Stomach (tissue), 8 donors: ENCODE measurements at regions not wholly inside any gene's neighbourhood (a gene's known extent, or its start where the extent isn't known, plus 50 kb on each side); places are given as distances from the start of the nearest gene placed in this dataset.

Source experiments
- DNase-seq, 2 donors: peaks; one replicate each; pipeline versions ENCODE4 v3.0.0 to v3.0.0-alpha.2; 2013 to 2019
- H3K27ac ChIP-seq, 5 donors: fragments of 200-600 bp in 4 of 5; sonication (generic) in 4 of 5; one replicate each; pipeline ENCODE4 v1.5.1; 2013 to 2019; ENCODE audit warnings: mild to moderate bottlenecking in 1 of 5, moderate library complexity in 1 of 5
- H3K27me3 ChIP-seq, 3 donors: fragments of 200-600 bp; sonication (generic); one replicate each; pipeline ENCODE4 v1.5.1; 2017 to 2019; ENCODE audit warnings: mixed run types in 1 of 3
- H3K36me3 ChIP-seq, 4 donors: fragments of 200-600 bp; sonication (generic); 1 replicate in 3 of 4; 2 replicates in 1 of 4; pipeline ENCODE4 v1.5.1; 2016 to 2019
- H3K4me1 ChIP-seq, 4 donors: fragments of 200-600 bp; sonication (generic); one replicate each; pipeline ENCODE4 v1.5.1; 2016 to 2019
- H3K4me3 ChIP-seq, 4 donors: fragments of 200-600 bp; sonication (generic) in 3 of 4; one replicate each; pipeline ENCODE4 v1.5.1; 2016 to 2019; ENCODE audit warnings: mild to moderate bottlenecking in 1 of 4
- H3K9me3 ChIP-seq, 4 donors: fragments of 200-600 bp; sonication (generic); one replicate each; pipeline ENCODE4 v1.5.1; 2016 to 2019
- CTCF ChIP-seq, 7 experiments: fragments of 450-650 bp in 4 of 7; fragments of 200-600 bp in 3 of 7; sonication (generic) in 3 of 7; IDR thresholded peaks; one replicate each; pipeline ENCODE4 v1.5.1; 2016 to 2019; ENCODE audit warnings: antibody characterized with exemption in 7 of 7, control low read depth in 2 of 7, mild to moderate bottlenecking in 1 of 7
- EP300 ChIP-seq: sonication (generic); formaldehyde crosslinking; IDR thresholded peaks from one replicate; pipeline ENCODE4 v1.6.1; 2017; ENCODE audit warnings: antibody characterized with exemption
- POLR2A ChIP-seq, 4 donors: fragments of 450-650 bp; IDR thresholded peaks; one replicate each; pipeline ENCODE4 v1.6.1; 2016; ENCODE audit warnings: antibody characterized with exemption in 4 of 4, control low read depth in 2 of 4, mild to moderate bottlenecking in 1 of 4, moderate library complexity in 1 of 4
- POLR2AphosphoS5 ChIP-seq, 3 donors: sonication (generic); formaldehyde crosslinking; IDR thresholded peaks; one replicate each; pipeline ENCODE4 v1.6.1; 2016; ENCODE audit warnings: antibody characterized with exemption in 3 of 3
- WGBS, 5 donors: extraction: QIAGEN DNeasy Blood & Tissue Kit in 3 of 5; methylation state at CpG; one replicate each; pipeline versions ENCODE4 v1.1.5 to v1.1.7; 2013 to 2018; 5-methylcytosine and 5-hydroxymethylcytosine counted together
- intact Hi-C: fragments of 100-400 bp; cut with DNase I; formaldehyde crosslinking; loops from one replicate; pipeline ENCODE4 v1.15.1; 2023; ENCODE audit warnings: low total_unique reads
- donor health status: healthy with polysubstance abuse.
- donor health status: Bipolar disorder and iron deficiency.
- donor health status: healthy.

- 70 to 82% (median 73%) methylated on average over 3 of the region's 3 CpGs for WGBS, 5 donors
- peaks cover 0 to 6% (median 0%) of the 10 kb centered on the region in 3 donors for H3K27me3 ChIP-seq
- no peaks in the 10 kb centered on the region for H3K36me3 ChIP-seq
- no peak overlapping the region for H3K4me3 ChIP-seq
- no peak for TF ChIP-seq CTCF (IDR thresholded peaks at IDR 0.05)
- no peak for TF ChIP-seq POLR2A (IDR thresholded peaks at IDR 0.05)
- TF ChIP-seq POLR2AphosphoS5 (IDR thresholded peaks at IDR 0.05): no peak
- H3K27ac ChIP-seq: no peak overlapping the region
- DNase-seq: no peak
- intact Hi-C loops: no loop called here
- H3K9me3 ChIP-seq: no peaks in the 10 kb centered on the region
- no peaks in the 10 kb centered on the region for H3K4me1 ChIP-seq
These were observed 59.0 kb upstream of the CRY1 start for GRCh38 chr12:107152315-107152714.

DNA sequence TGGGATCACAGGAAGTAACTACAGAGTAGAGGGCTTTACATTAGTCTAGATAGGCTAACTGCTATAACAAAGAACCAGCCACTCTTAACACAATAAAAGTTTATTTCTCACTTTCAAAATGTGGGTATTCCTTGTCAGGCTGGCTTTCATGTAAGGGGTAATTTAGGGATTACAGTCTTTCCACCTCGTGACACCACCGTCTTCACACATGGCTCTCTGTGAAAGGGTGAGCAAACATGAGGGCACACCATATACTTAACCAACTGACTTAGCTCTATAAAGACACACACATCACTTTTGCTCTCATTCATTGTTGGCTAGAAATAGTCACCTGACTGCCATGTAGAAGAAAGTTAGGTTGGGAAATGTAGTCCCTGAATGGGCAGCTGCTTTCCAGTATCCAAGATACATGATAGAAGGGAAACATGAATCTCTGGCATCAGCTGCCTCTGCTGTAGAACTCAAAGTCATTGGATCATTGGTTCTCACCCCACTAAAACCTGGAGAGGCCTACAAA is 66.1 kb upstream of the CRY1 start:
- intact Hi-C loops: no loop called here
- no peaks in the 10 kb centered on the region for H3K4me1 ChIP-seq
- no peak overlapping the region for H3K27ac ChIP-seq
- H3K9me3 ChIP-seq: no peaks in the 10 kb centered on the region
- H3K36me3 ChIP-seq: no peaks in the 10 kb centered on the region
- TF ChIP-seq CTCF (IDR thresholded peaks at IDR 0.05): no peak
- no peak for TF ChIP-seq EP300
- no peak for DNase-seq
- peaks cover 0 to 10% (median 0%) of the 10 kb centered on the region in 3 donors for H3K27me3 ChIP-seq
- 86 to 94% (median 89%) methylated on average over 2 of the region's 2 CpGs for WGBS, 5 donors
- H3K4me3 ChIP-seq: no peak overlapping the region

DNA sequence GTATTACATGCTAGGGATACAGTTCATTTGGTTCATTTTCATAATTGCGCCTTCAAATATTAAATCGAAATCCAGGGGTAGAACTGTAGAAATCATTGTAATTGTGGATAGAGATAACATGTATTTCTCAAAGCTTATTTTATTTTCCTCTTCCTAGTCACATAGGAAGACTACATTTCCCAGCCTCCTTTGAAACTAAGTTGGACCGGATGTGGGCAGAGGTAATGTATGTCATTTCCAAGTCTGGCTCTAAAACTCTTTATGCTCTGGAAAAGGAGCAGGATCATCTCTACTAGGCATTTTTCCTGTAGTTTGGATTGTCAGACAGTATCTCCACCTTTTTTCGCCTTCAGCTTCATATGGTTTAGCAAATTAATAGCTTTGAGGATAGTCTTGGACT is 70.1 kb upstream of the CRY1 start:
- Histone ChIP-seq H3K27ac (no peak overlapping the region), H3K4me1 (no peaks in the 10 kb centered on the region), H3K9me3 (no peaks in the 10 kb centered on the region), H3K36me3 (no peaks in the 10 kb centered on the region), H3K27me3 (peaks cover 0 to 9% (median 0%) of the 10 kb centered on the region in 3 donors), H3K4me3 (no peak overlapping the region)
- no peak for DNase-seq
- no peak for TF ChIP-seq POLR2AphosphoS5 (IDR thresholded peaks at IDR 0.05)
- TF ChIP-seq EP300: no peak
- TF ChIP-seq POLR2A (IDR thresholded peaks at IDR 0.05): no peak
- TF ChIP-seq CTCF (IDR thresholded peaks at IDR 0.05): no peak
- intact Hi-C loops: no loop called here
- 76 to 90% (median 82%) methylated on average over 4 of the region's 4 CpGs for WGBS, 5 donors

- no peaks in the 10 kb centered on the region for H3K36me3 ChIP-seq
- intact Hi-C loops: no loop called here
- H3K27ac ChIP-seq: no peak overlapping the region
- H3K4me1 ChIP-seq: no peaks in the 10 kb centered on the region
- TF ChIP-seq POLR2AphosphoS5 (IDR thresholded peaks at IDR 0.05) (no peak), POLR2A (IDR thresholded peaks at IDR 0.05) (no peak), EP300 (no peak), CTCF (IDR thresholded peaks at IDR 0.05) (no peak)
- H3K9me3 ChIP-seq: no peaks in the 10 kb centered on the region
- DNase-seq: no peak
- WGBS, 5 donors: 56 to 69% (median 61%) methylated on average over 1 of the region's 1 CpG
- H3K4me3 ChIP-seq: no peak overlapping the region
- peaks cover 0 to 12% (median 0%) of the 10 kb centered on the region in 3 donors for H3K27me3 ChIP-seq
These were observed 71.0 kb upstream of the CRY1 start for GRCh38 chr12:107164392-107164791.
